HG03097 (cell line): ENCODE measurements at regions not wholly inside any gene's neighbourhood (a gene's known extent, or its start where the extent isn't known, plus 50 kb on each side); places are given as distances from the start of the nearest gene placed in this dataset.
"Not testable (repeated sequence)": the region's sequence is repeated elsewhere in the genome, so short reads cannot be mapped to it uniquely, and the experiment has no call there.

Source experiments
- ATAC-seq: cut with Tn5 transposase; IDR thresholded peaks from one replicate; pipeline ENCODE4 v1.9.1; 2021; ENCODE audit not compliant: unreplicated experiment, low FRiP score

- no peak for ATAC-seq
Measured at GRCh38 chr20:17822039-17822438, 122.3 kb downstream of the BANF2 start.

DNA sequence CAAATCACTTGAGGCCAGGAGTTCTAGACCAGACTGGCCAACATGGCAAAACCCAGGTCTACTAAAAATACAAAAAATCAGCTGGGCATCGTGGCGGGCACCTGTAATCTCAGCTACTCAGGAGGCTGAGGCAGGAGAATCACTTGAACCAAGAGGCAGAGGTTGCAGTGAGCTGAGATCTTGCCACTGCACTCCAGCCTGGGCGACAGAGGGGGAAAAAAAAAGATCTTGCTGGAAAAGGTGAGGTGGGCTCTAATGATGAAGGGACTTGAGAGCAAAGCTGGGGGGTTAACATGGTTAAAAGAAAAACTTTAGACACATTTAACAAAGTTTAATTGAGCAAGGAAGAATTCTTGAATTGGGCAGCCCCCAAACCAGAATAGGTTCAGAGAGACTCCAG is 121.8 kb downstream of the BANF2 start:
- not testable (repeated sequence) for ATAC-seq

- no peak for ATAC-seq
Measured at GRCh38 chr20:17819395-17820093, 119.8 kb downstream of the BANF2 start.

- no peak for ATAC-seq
Measured at GRCh38 chr20:17818187-17818586, 118.4 kb downstream of the BANF2 start.

- no peak for ATAC-seq
Measured at GRCh38 chr20:17816804-17817587, 117.2 kb downstream of the BANF2 start.

DNA sequence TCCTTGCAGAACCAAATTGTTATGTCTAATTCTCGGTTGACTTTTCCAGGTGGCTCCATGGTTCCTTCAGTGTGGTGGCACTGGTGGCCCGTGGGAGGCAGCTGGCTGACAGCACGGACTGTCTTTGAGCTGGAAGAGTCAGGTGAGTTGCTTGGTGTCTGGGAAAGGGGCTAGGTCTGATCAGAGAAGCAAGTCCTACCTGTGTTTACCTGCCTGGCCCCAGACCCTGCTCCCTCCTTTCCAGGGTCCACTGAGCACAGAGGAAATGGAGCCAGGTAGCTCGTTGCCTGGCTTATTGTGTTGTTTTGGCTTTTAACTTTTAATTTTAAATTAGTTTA is 111.8 kb downstream of the BANF2 start:
- ATAC-seq, result no peak

GRCh38 chr20:17810847-17811627 is 111.3 kb downstream of the BANF2 start:
- no peak for ATAC-seq

DNA sequence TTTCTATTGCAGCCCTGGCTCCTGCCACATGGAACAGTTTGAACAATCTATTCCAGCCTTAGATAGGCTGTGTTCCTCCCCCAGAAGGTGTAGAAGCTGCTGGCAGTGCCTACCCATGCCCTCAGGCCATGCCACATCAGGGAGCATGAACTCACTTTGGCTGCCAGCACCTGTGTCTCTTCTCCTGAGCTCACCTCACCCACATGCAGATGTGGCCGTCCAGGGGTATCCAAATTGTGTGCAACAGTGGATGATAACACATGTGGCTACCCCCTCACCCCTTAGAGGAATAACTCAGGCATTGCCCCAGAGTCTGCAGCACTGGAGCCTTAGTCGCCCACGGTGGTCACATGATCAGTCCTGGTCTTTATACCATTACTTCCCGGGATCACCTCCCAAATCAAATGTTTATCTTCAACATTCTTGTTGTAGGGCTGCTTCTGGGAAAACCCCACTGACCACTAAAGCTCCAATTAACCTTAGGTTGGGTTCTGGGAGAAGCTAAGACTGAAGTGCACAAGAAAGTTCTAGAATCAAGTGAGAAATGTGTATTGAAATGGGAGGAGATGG is 110.4 kb downstream of the BANF2 start:
- ATAC-seq, result no peak

DNA sequence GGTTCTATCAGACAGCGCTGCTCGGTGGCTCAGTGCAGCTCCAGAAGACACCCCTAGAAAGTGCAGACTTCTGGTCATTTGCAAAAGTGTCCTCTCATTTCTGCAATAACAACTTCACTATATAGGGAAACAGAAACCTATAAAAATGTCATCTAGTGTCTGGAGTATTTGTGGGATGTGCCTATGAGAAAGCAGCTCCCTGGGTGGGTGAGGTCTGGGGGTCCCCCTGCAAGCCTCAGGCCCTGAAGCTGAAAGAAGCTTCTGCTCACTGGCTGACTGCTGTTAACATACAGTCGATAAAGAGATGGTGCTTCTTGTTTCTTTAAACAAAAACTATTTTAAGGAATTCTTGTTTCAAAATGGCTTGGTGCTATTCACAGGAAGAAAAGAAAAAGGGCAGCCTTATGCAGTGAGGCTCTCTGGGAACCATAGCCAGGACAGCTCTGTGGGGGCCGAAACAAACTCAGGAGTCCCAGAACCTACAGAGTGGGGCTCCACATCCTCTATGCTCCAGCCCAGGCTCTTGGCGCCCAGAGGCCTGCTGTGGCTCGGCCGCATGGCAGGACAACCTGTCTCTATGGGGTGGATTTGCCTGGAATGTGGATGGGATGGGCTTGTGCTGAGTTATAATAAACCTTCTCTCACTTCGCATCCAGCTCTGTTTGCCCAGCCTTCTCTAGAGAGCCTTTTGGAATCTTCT is 109.7 kb downstream of the BANF2 start:
- no peak for ATAC-seq

GRCh38 chr20:17808782-17809181 is 109.0 kb downstream of the BANF2 start:
- ATAC-seq, result no peak

DNA sequence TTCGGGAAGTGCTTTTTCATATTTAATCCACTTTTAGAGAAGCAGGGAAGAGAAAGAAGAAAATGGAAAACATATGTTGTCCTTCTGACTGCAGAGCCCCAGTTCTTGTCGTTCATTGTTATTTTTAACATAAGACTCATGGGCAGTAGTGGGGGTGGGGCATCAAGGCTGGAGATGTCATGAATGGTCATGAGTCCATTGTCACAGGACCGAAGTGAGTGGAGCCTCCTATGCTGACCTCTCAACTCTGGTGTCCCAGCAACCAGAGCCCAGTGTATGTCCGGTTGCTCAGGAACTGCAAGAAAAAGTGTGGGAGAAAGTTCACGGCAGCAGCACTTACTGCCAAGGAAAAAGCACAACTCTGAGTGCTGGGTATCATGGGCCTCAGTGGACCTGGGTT is 108.6 kb downstream of the BANF2 start:
- ATAC-seq, result no peak

GRCh38 chr20:17807651-17808050 is 107.9 kb downstream of the BANF2 start:
- no peak for ATAC-seq

DNA sequence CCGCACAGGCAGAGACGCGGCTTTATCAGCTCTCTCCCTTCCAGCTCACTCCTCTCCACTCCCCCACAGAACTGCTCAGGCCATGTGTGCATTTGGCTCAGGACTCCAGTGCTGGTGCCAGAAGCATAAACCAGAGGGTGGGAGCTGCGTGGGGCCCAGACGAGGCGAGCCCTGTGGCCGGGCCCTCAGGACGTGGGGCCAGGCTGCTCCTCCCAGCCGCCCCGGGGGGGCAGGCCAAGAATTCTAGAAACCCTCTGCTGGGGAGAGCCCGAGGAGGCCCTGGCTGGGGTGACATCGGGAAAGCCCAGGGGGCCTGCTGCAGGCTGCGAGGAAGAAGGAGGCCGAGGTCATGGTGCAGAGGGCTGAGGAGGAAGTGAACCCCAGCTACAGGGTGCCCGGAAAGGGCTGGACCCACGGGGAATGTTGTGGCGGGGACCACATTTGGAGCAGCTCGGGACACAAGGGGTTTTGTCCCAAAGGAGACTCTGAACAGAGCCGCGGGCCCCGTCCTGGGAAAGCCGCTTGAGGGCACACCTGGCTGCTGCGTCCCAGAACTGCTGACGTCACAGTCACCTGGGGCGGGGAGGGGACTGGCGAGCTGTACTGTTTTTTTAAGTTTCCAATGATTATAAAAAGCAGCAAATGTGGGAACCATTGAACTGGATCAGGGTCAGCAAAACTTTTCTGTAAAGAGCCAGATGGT is 107.1 kb downstream of the BANF2 start:
- no peak for ATAC-seq

- no peak for ATAC-seq
Measured at GRCh38 chr20:17806107-17806506, 106.3 kb downstream of the BANF2 start.

DNA sequence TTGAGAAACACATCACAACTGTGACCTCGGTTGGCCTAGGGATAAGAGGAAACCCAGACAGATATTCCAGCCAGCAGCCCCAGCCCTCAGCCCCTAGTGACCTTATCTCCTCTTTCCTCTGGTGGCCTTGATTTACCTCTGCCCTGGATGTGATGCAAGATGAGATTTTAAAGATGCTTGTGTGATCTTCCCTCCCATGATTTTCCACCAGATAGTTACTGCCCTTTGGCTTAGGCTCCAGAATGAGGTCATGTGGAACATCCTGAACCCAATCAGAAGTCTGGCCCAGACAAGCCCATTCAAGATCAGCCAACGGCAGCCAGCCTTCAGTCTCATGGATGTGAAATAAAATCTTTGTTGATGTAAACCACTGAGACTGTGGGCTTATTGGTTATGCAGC is 104.0 kb downstream of the BANF2 start:
- ATAC-seq, result no peak

- no peak for ATAC-seq
Measured at GRCh38 chr20:17799575-17800227, 99.9 kb downstream of the BANF2 start.

GRCh38 chr20:17798601-17799000 is 98.8 kb downstream of the BANF2 start:
- no peak for ATAC-seq

- no peak for ATAC-seq
Measured at GRCh38 chr20:17797579-17797978, 97.8 kb downstream of the BANF2 start.

- no peak for ATAC-seq
Measured at GRCh38 chr20:17797161-17797560, 97.4 kb downstream of the BANF2 start.
